Prostate gland (tissue), 2 donors: ENCODE measurements at regions not wholly inside any gene's neighbourhood (a gene's known extent, or its start where the extent isn't known, plus 50 kb on each side); places are given as distances from the start of the nearest gene placed in this dataset.

Experiments
- DNase-seq: peaks from one replicate; pipeline ENCODE4 v3.0.0-alpha.2; 2019; ENCODE audit warnings: low spot score
- H3K27ac ChIP-seq, 2 donors: fragments of 200-600 bp; sonication (generic); 2 replicates each; pipeline ENCODE4 v1.5.1; 2017 to 2019
- H3K27me3 ChIP-seq: fragments of 200-600 bp; sonication (generic); replicated peaks from 2 replicates; pipeline ENCODE4 v1.5.1; 2019; ENCODE audit not compliant: insufficient read depth
- H3K36me3 ChIP-seq, 2 donors: fragments of 200-600 bp; sonication (generic); 1 replicate in 1 of 2; 2 replicates in 1 of 2; pipeline versions ENCODE4 v1.5.1 to v1.8.1; 2017 to 2019
- H3K4me1 ChIP-seq: fragments of 200-600 bp; sonication (generic); replicated peaks from 2 replicates; pipeline ENCODE4 v1.5.1; 2019
- H3K4me3 ChIP-seq, 2 donors: fragments of 200-600 bp; sonication (generic); 2 replicates each; pipeline ENCODE4 v1.5.1; 2017 to 2019
- H3K9me3 ChIP-seq: fragments of 200-600 bp; sonication (generic); 2 replicates; pipeline ENCODE4 v1.5.1; 2017
- POLR2A ChIP-seq: fragments of 450-650 bp; IDR thresholded peaks from one replicate; pipeline ENCODE4 v1.6.1; 2016; ENCODE audit warnings: antibody characterized with exemption, mild to moderate bottlenecking
- POLR2AphosphoS5 ChIP-seq: sonication (generic); formaldehyde crosslinking; IDR thresholded peaks from one replicate; pipeline ENCODE4 v1.6.1; 2017; ENCODE audit warnings: antibody characterized with exemption
- WGBS: methylation state at CpG from one replicate; pipeline ENCODE4 v1.1.5; 2018; 5-methylcytosine and 5-hydroxymethylcytosine counted together
- intact Hi-C: fragments of 100-400 bp; cut with DNase I; formaldehyde crosslinking; loops from one replicate; pipeline ENCODE4 v1.14.2; 2022
- small RNA-seq, 2 donors: library from RNA; depleted of rRNA; stranded (forward); fragments of <200 nt; gene quantifications; one replicate each; pipeline ENCODE3, GENCODE V24; 2016
- TF ChIP-seq, protein P1 (sequence below), 4 experiments: fragments of 200-600 bp in 2 of 4; fragments of 450-650 bp in 2 of 4; sonication (generic) in 2 of 4; IDR thresholded peaks; 1 replicate in 3 of 4; 2 replicates in 1 of 4; pipeline ENCODE4 v1.5.1; 2016 to 2019; ENCODE audit warnings: antibody characterized with exemption in 4 of 4, mild to moderate bottlenecking in 2 of 4, moderate library complexity in 2 of 4

- intact Hi-C loops: no loop called here
- Histone ChIP-seq H3K36me3 (no peaks in the 10 kb centered on the region), H3K27me3 (no peaks in the 10 kb centered on the region), H3K4me1 (no peaks in the 10 kb centered on the region), H3K4me3 (no peak overlapping the region), H3K9me3 (no peaks in the 10 kb centered on the region), H3K27ac (no peak overlapping the region)
- 80% methylated on average over 5 of the region's 5 CpGs for WGBS
- TF ChIP-seq POLR2AphosphoS5 (no peak), POLR2A (no peak)
- TF ChIP-seq, protein P1, sequence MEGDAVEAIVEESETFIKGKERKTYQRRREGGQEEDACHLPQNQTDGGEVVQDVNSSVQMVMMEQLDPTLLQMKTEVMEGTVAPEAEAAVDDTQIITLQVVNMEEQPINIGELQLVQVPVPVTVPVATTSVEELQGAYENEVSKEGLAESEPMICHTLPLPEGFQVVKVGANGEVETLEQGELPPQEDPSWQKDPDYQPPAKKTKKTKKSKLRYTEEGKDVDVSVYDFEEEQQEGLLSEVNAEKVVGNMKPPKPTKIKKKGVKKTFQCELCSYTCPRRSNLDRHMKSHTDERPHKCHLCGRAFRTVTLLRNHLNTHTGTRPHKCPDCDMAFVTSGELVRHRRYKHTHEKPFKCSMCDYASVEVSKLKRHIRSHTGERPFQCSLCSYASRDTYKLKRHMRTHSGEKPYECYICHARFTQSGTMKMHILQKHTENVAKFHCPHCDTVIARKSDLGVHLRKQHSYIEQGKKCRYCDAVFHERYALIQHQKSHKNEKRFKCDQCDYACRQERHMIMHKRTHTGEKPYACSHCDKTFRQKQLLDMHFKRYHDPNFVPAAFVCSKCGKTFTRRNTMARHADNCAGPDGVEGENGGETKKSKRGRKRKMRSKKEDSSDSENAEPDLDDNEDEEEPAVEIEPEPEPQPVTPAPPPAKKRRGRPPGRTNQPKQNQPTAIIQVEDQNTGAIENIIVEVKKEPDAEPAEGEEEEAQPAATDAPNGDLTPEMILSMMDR (IDR thresholded peaks at IDR 0.05): no peak
- no peak for DNase-seq
Observed at GRCh38 chr12:104815935-104816334, 142.2 kb downstream of the SLC41A2 start.

GRCh38 chr12:104814944-104815343, 143.1 kb downstream of the SLC41A2 start:
- Histone ChIP-seq H3K36me3 (no peaks in the 10 kb centered on the region), H3K27me3 (no peaks in the 10 kb centered on the region), H3K9me3 (no peaks in the 10 kb centered on the region), H3K4me3 (no peak overlapping the region), H3K27ac (no peak overlapping the region), H3K4me1 (no peaks in the 10 kb centered on the region)
- WGBS: 64% methylated on average over 3 of the region's 3 CpGs
- no peak for TF ChIP-seq POLR2A
- TF ChIP-seq, protein P1 (IDR thresholded peaks at IDR 0.05): no peak
- TF ChIP-seq POLR2AphosphoS5: no peak
- intact Hi-C loops: no loop called here
- no peak for DNase-seq

Small RNA genes lying in the stretch of these regions (small RNA-seq; reads per million reads assigned to genes)
- 0 reads per million in 2 donors for gene RF00019
